ENCODE measurements at regions not wholly inside any gene's neighbourhood (a gene's known extent, or its start where the extent isn't known, plus 50 kb on each side); places are given as distances from the start of the nearest gene placed in this dataset.

- Histone ChIP-seq H3F3A (ENCODE audit: low read depth) (no peaks in the 10 kb centered on the region), H3K79me2 (ENCODE audit: insufficient read depth, low read length) (no peaks in the 10 kb centered on the region), H3K9ac (ENCODE audit: low read depth, low read length, poor library complexity, severe bottlenecking) (no peak overlapping the region), H2AFZ (ENCODE audit: low read length) (no peak overlapping the region), H3K4me2 (ENCODE audit: low read depth, low read length, poor library complexity, severe bottlenecking) (no peak overlapping the region), H3K27me3 (ENCODE audit: insufficient read depth, low read length, poor library complexity, severe bottlenecking) (no peaks in the 10 kb centered on the region), H3K4me1 (ENCODE audit: insufficient read depth, low read length, poor library complexity, severe bottlenecking) (peaks cover 5% of the 10 kb centered on the region), H4K20me1 (ENCODE audit: insufficient read depth, low read length, poor library complexity, severe bottlenecking) (no peaks in the 10 kb centered on the region), H3K9me2 (replicated peaks; ENCODE audit: low read depth, low read length) (no peaks in the 10 kb centered on the region), H3K36me3 (ENCODE audit: insufficient read depth, low read length) (no peaks in the 10 kb centered on the region), H3K9me3 (ENCODE audit: insufficient read depth, low read depth, low read length) (no peaks in the 10 kb centered on the region), H3K4me3 (ENCODE audit: low read length, poor library complexity, severe bottlenecking) (no peak overlapping the region)
- TF ChIP-seq CTCF (conservative IDR thresholded peaks at IDR 0.05; ENCODE audit: low read length) (no peak), EZH2phosphoT487 (IDR thresholded peaks at IDR 0.05; ENCODE audit: borderline replicate concordance) (no peak)
These were observed 93.9 kb downstream of the PPP1R2C start for GRCh38 chrX:42684065-42684464.

- Histone ChIP-seq H3K4me1 (ENCODE audit: insufficient read depth, low read length, poor library complexity, severe bottlenecking) (peaks cover 5% of the 10 kb centered on the region), H3F3A (ENCODE audit: low read depth) (no peaks in the 10 kb centered on the region), H3K27me3 (ENCODE audit: insufficient read depth, low read length, poor library complexity, severe bottlenecking) (no peaks in the 10 kb centered on the region), H3K9ac (ENCODE audit: low read depth, low read length, poor library complexity, severe bottlenecking) (no peak overlapping the region), H3K79me2 (ENCODE audit: insufficient read depth, low read length) (no peaks in the 10 kb centered on the region), H2AFZ (ENCODE audit: low read length) (no peak overlapping the region), H3K36me3 (ENCODE audit: insufficient read depth, low read length) (no peaks in the 10 kb centered on the region), H3K4me2 (ENCODE audit: low read depth, low read length, poor library complexity, severe bottlenecking) (no peak overlapping the region), H3K4me3 (ENCODE audit: low read length, poor library complexity, severe bottlenecking) (no peak overlapping the region), H3K9me2 (replicated peaks; ENCODE audit: low read depth, low read length) (no peaks in the 10 kb centered on the region), H3K9me3 (ENCODE audit: insufficient read depth, low read depth, low read length) (no peaks in the 10 kb centered on the region), H4K20me1 (ENCODE audit: insufficient read depth, low read length, poor library complexity, severe bottlenecking) (no peaks in the 10 kb centered on the region)
- TF ChIP-seq CTCF (conservative IDR thresholded peaks at IDR 0.05; ENCODE audit: low read length), result peak; percentile 27; the same call in 1 of the 2 replicates
- TF ChIP-seq EZH2phosphoT487 (IDR thresholded peaks at IDR 0.05; ENCODE audit: borderline replicate concordance), result no peak
These were observed 97.3 kb downstream of the PPP1R2C start for GRCh38 chrX:42680666-42681065.

GRCh38 chrX:42678133-42678532 lies 99.8 kb downstream of the PPP1R2C start:
- TF ChIP-seq EZH2phosphoT487 (IDR thresholded peaks at IDR 0.05; ENCODE audit: borderline replicate concordance) (no peak), CTCF (conservative IDR thresholded peaks at IDR 0.05; ENCODE audit: low read length) (peak; percentile 26; the same call in 1 of the 2 replicates)
- no peaks in the 10 kb centered on the region for H3K79me2 ChIP-seq (ENCODE audit: insufficient read depth, low read length)
- peaks cover 5% of the 10 kb centered on the region for H3K4me1 ChIP-seq (ENCODE audit: insufficient read depth, low read length, poor library complexity, severe bottlenecking)
- no peaks in the 10 kb centered on the region for H3K27me3 ChIP-seq (ENCODE audit: insufficient read depth, low read length, poor library complexity, severe bottlenecking)
- H2AFZ ChIP-seq (ENCODE audit: low read length), result no peak overlapping the region
- no peak overlapping the region for H3K9ac ChIP-seq (ENCODE audit: low read depth, low read length, poor library complexity, severe bottlenecking)
- H3K4me2 ChIP-seq (ENCODE audit: low read depth, low read length, poor library complexity, severe bottlenecking), result no peak overlapping the region
- H4K20me1 ChIP-seq (ENCODE audit: insufficient read depth, low read length, poor library complexity, severe bottlenecking), result no peaks in the 10 kb centered on the region
- H3K4me3 ChIP-seq (ENCODE audit: low read length, poor library complexity, severe bottlenecking), result no peak overlapping the region
- H3F3A ChIP-seq (ENCODE audit: low read depth), result no peaks in the 10 kb centered on the region
- no peaks in the 10 kb centered on the region for H3K9me2 ChIP-seq (replicated peaks; ENCODE audit: low read depth, low read length)
- no peaks in the 10 kb centered on the region for H3K36me3 ChIP-seq (ENCODE audit: insufficient read depth, low read length)
- no peaks in the 10 kb centered on the region for H3K9me3 ChIP-seq (ENCODE audit: insufficient read depth, low read depth, low read length)

All from Loucy (cell line).